ENCODE measurements at regions not wholly inside any gene's neighbourhood (a gene's known extent, or its start where the extent isn't known, plus 50 kb on each side); places are given as distances from the start of the nearest gene placed in this dataset.

DNA sequence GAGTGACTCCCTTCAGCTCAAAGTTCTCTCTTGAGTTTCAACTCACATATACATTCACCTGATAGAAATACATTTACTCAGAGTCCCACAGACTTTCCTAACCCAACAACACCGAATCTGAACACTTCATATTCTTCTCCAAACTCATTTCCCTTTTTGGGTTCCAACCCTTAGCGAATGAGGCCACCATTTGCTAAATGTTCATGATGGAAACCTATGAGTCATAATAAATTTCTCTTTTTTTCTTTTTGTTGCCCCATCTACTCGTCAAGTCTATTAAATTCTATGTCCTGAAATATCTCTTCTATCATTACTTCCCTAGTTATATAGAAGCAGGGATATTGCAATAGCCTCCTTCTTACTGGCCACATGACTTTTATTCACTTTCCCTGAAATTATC, 100.1 kb downstream of the HLX start:
- Histone ChIP-seq H3K4me3 (no peak overlapping the region), H3K27me3 (no peaks in the 10 kb centered on the region), H3K9ac (no peak overlapping the region), H3K36me3 (no peaks in the 10 kb centered on the region), H4K20me1 (no peaks in the 10 kb centered on the region), H3K4me2 (no peak overlapping the region), H3K4me1 (no peaks in the 10 kb centered on the region), H3K27ac (no peak overlapping the region), H3K9me3 (no peaks in the 10 kb centered on the region)
- no peak for TF ChIP-seq Cebpa-rat (IDR thresholded peaks at IDR 0.05)

DNA sequence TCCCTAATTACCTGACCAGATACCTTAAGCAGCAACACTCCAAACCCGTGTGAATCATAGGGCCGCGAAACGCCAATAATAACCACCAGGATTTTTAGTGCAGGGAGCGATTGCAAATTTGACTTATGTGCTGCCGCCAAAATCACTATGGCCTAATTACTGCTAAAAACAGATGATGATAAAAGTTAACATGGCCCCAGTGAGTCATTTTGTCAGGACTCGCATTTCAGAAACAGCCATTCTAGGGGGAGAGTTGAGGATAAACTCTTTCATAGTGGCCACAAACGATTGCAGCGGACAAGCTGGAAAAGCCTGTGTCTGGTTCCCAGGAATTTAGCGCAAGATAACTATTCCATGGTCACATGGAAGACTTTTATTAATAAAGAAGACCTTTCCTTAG, 103.4 kb downstream of the HLX start:
- no peaks in the 10 kb centered on the region for H3K4me1 ChIP-seq

DNA sequence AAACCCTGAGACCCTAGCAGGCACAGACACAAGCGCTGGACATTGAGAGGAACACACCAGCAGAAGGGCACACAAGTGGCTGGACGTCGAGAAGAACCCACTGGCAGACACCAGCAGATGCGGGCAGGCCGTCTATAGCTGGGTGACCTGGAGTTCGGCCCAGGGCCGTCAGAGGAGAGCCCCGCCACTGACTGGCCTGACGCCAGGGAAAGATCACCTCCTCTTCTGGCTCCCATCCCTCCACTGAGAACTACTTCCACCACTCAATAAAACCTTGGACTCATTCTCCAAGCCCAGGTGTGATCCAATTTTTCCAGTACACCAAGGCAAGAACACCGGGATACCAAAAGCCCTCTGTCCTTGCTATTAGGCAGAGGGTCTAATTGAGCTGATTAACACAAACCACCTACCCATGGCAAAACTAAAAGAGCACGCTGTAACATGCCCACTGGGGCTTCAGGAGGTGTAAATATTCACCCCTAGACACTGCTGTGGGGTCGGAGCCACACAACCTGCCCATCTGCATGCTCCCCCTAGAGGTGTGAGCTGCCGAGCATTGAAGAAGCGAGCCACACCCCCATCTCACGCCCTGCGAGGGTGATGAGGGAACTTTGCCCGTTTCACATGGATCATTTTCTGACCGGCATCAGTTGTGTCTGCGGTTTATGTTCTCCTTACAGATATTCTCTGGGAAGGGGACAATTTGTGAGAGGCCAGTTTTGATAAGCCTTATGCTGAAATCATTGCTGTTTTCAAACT, 104.8 kb downstream of the HLX start:
- Histone ChIP-seq H3K4me3 (no peak overlapping the region), H3K27me3 (no peaks in the 10 kb centered on the region), H3K27ac (no peak overlapping the region), H3K4me2 (no peak overlapping the region), H4K20me1 (no peaks in the 10 kb centered on the region), H3K36me3 (no peaks in the 10 kb centered on the region), H3K9me3 (no peaks in the 10 kb centered on the region), H3K9ac (no peak overlapping the region), H3K4me1 (no peaks in the 10 kb centered on the region)
- no peak for TF ChIP-seq Cebpa-rat (IDR thresholded peaks at IDR 0.05)

More for the DNA sequence above, 103.4 kb downstream of the HLX start:
- Histone ChIP-seq H4K20me1 (no peaks in the 10 kb centered on the region), H3K4me2 (no peak overlapping the region), H3K9me3 (no peaks in the 10 kb centered on the region), H3K9ac (no peak overlapping the region), H3K27me3 (no peaks in the 10 kb centered on the region), H3K27ac (no peak overlapping the region), H3K36me3 (no peaks in the 10 kb centered on the region), H3K4me3 (no peak overlapping the region)
- TF ChIP-seq Cebpa-rat (IDR thresholded peaks at IDR 0.05) = no peak

DNA sequence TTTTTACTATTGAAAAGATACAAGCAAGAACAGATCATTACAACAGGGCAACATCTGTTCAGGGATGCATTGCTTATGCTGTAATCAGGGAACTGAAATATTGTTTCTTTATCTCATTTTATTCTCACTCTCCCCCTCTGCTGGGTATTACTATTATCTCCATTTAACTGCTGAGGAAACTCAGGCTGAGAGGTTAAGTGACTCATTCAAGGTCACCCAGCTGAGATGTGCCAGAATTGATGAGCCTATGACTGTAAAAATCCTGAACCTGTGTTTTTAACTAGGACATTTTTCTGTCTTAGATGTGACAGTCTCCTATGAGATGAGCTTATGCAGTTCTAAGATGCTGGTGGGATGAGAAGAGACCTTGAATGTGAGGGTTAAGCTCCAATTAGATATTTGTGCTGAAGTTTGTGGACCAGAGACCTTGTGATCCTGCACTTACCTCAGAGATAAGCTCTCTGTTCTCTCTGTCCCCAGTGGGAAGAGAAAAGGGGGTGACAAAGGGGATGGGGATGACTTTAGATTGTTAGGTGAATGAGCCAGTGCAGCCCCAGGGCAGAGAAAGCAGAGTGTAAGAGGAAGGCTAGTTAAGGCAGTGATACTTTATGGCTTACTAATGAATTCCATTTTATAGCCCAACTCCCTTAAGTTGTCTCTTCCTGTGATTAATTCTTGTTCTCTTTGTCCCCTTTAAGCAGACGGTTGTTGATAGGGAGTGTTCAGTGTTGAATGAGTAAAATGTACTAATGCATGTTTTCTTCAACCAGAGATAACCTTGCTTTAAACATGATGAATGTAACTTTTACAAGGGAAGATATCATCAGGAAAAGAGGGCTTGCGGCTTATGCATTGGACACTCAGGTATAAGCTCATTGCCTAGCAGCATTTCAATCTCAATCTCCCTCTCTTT, 111.4 kb downstream of the HLX start:
- H3K4me1 ChIP-seq = peaks cover 6% of the 10 kb centered on the region; the same call in 1 of the 2 replicates
- H3K9ac ChIP-seq = no peak overlapping the region
- no peaks in the 10 kb centered on the region for H3K9me3 ChIP-seq
- H3K27ac ChIP-seq = no peak overlapping the region
- H3K27me3 ChIP-seq = no peaks in the 10 kb centered on the region
- no peak for TF ChIP-seq Cebpa-rat (IDR thresholded peaks at IDR 0.05)
- H3K4me3 ChIP-seq = no peak overlapping the region
- H3K4me2 ChIP-seq = no peak overlapping the region
- no peaks in the 10 kb centered on the region for H4K20me1 ChIP-seq
- H3K36me3 ChIP-seq = no peaks in the 10 kb centered on the region

DNA sequence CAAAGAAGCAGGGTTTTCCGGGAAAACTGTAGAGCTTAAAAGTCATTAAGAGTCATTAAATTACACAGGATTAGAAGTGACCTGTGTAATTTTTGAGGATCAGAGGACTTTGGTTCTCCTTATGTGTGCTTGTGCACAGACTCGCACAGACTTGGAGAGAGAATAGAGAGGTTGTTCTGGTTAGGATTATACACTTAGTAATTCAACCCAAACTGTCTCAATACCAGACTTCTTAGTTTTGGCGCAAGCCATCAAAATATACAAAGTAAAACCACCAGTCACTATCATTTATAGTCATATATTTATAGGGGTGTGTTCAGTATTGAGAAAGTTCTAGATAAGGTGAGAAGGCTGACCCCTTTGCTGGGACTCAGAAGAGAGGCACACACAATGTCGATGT, 112.3 kb downstream of the HLX start:
- Histone ChIP-seq H3K27me3 (no peaks in the 10 kb centered on the region), H3K4me3 (no peak overlapping the region), H3K36me3 (no peaks in the 10 kb centered on the region), H3K4me1 (peaks cover 6% of the 10 kb centered on the region; the same call in 1 of the 2 replicates), H3K9ac (no peak overlapping the region), H3K4me2 (no peak overlapping the region), H3K9me3 (no peaks in the 10 kb centered on the region), H4K20me1 (no peaks in the 10 kb centered on the region), H3K27ac (no peak overlapping the region)
- no peak for TF ChIP-seq Cebpa-rat (IDR thresholded peaks at IDR 0.05)

DNA sequence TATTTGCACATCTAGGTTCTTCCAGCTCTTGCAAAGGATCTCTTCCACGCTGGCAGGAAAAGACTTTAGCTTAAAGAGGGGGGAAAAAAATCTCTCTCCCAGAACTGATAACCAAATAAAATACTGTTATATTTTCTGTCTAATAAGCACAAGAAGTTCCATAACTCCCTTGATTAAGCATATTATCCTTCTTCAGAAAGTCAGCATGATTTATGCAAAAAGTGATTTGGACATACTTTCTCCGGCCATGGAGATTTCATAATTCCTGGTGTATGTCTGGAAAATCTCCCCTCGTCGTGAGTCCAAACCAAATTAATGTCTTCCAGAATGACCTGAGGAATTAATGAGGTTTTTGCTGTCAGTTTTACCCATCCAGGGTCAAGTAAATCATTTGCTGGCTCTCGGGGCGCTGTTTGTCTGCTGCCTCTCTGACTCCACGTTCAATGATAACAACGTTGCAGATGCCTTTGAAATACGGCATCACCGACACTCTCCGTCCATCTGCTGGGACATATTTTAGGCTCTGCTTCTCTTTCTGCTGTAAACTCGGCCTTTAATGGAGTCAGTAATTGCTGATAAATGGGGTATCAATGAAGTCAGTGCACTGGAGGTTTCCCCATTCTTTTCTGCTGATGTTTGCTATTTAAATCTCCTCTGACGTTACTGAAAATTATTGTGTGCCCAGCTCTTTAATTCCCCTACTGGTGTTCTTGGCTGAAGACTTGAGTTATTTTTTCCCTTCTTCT, 112.9 kb downstream of the HLX start:
- Histone ChIP-seq H3K9me3 (no peaks in the 10 kb centered on the region), H3K27ac (no peak overlapping the region), H3K9ac (no peak overlapping the region), H3K27me3 (no peaks in the 10 kb centered on the region), H4K20me1 (no peaks in the 10 kb centered on the region), H3K4me3 (no peak overlapping the region), H3K4me2 (no peak overlapping the region), H3K36me3 (no peaks in the 10 kb centered on the region), H3K4me1 (peaks cover 6% of the 10 kb centered on the region; the same call in 1 of the 2 replicates)
- no peak for TF ChIP-seq Cebpa-rat (IDR thresholded peaks at IDR 0.05)

DNA sequence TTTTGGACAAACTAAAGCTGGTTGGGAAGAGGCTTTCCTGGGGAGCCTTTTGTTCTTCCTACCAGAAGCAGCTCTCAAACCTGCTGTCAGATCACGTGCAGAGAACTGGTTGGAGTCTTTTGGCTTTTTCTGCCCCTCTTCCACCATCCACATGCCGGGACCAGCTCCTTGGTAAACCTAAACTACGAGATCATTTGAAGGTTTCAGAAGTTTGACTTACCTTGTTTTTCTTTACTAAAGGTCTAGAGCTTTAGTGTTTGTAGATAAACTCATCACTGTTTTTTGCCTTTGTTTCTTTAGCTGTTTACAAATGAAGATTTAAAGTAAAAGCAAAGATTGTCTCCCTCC, 113.4 kb downstream of the HLX start:
- Histone ChIP-seq H3K4me1 (peaks cover 6% of the 10 kb centered on the region; the same call in 1 of the 2 replicates), H3K9ac (no peak overlapping the region), H3K27me3 (no peaks in the 10 kb centered on the region), H3K4me2 (no peak overlapping the region), H3K4me3 (no peak overlapping the region), H4K20me1 (no peaks in the 10 kb centered on the region), H3K36me3 (no peaks in the 10 kb centered on the region), H3K9me3 (no peaks in the 10 kb centered on the region), H3K27ac (no peak overlapping the region)
- TF ChIP-seq Cebpa-rat (IDR thresholded peaks at IDR 0.05) = no peak

DNA sequence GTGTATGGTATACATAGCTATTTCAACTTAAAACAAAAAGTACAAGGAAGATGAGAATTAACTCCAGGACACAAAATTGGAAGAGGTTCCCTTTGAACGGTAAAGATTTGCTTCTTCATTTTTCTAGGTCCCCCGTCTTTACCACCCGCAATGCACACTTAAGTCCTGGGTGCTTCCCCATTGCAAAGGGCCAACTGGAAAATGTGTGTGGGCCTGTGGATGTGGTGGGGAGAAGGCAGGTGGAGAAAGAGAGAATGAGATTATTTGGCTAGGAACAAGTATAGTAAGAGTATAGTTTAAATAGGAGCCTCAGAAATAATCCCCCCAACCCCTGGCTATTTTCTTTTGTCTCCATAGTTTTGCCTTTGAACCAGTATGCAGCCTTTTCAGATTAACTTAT, 115.4 kb downstream of the HLX start:
- Histone ChIP-seq H4K20me1 (no peaks in the 10 kb centered on the region), H3K4me3 (no peak overlapping the region), H3K27ac (no peak overlapping the region), H3K36me3 (no peaks in the 10 kb centered on the region), H3K4me2 (no peak overlapping the region), H3K4me1 (peaks cover 6% of the 10 kb centered on the region; the same call in 1 of the 2 replicates), H3K9ac (no peak overlapping the region), H3K9me3 (no peaks in the 10 kb centered on the region), H3K27me3 (no peaks in the 10 kb centered on the region)
- no peak for TF ChIP-seq Cebpa-rat (IDR thresholded peaks at IDR 0.05)

DNA sequence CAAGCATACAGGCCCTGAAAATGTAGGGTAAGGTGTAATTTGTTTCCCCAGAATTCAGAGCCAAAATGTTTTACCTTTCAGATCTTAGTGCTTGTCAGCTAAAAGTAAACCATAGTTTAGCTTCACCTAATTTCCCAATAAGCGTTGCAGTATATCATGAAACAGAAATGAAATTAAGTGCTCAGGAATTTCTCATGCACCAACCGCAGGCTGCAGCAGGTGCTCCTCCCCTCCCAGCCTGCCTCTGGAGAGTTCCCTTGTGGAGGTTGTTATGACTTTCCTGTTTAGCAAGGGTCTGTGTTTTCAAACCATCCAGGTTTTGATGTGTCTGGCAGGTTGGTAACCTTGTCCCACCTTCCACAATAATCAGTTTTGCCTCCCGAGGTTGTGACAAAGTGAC, 118.5 kb downstream of the HLX start:
- no peaks in the 10 kb centered on the region for H4K20me1 ChIP-seq
- H3K27ac ChIP-seq = no peak overlapping the region
- H3K27me3 ChIP-seq = no peaks in the 10 kb centered on the region
- no peaks in the 10 kb centered on the region for H3K9me3 ChIP-seq
- no peaks in the 10 kb centered on the region for H3K36me3 ChIP-seq
- no peak overlapping the region for H3K4me3 ChIP-seq
- no peak overlapping the region for H3K4me2 ChIP-seq
- peaks cover 6% of the 10 kb centered on the region; the same call in 1 of the 2 replicates for H3K4me1 ChIP-seq
- H3K9ac ChIP-seq = no peak overlapping the region
- no peak for TF ChIP-seq Cebpa-rat (IDR thresholded peaks at IDR 0.05)

All from BLaER1 (cell line).